B cell (primary cell): ENCODE measurements at regions not wholly inside any gene's neighbourhood (a gene's known extent, or its start where the extent isn't known, plus 50 kb on each side); places are given as distances from the start of the nearest gene placed in this dataset.

ENCODE experiments used
- ATAC-seq: fragments of 200-7000 bp; cut with Tn5 transposase; one replicate; pipeline ENCODE4 v1.10.0; 2021; ENCODE audit warnings: low read depth, mild to moderate bottlenecking, moderate number of reproducible peaks, moderate library complexity
- CTCF ChIA-PET: fragments of 350-600 bp; sonication (Branson Sonifier 250); formaldehyde crosslinking; loops from one replicate; lab custom pipeline; 2021; ENCODE audit warnings: antibody characterized with exemption, inconsistent platforms; lab: Charles Lee
- POLR2A ChIA-PET: fragments of 350-600 bp; sonication (Branson Sonifier 250); formaldehyde crosslinking; loops from one replicate; lab custom pipeline; 2021; ENCODE audit warnings: antibody characterized with exemption; lab: Charles Lee
- DNase-seq: peaks from one replicate; pipeline ENCODE4 v3.0.0; 2013
- H2AFZ ChIP-seq: 2 replicates; pipeline ENCODE4 v1.6.1; 2012; ENCODE audit warnings: mild to moderate bottlenecking, low read depth, low read length; ENCODE audit not compliant: insufficient read depth, poor library complexity, severe bottlenecking
- H3K27ac ChIP-seq, 2 donors: 1 replicate in 1 of 2; 2 replicates in 1 of 2; pipeline ENCODE4 v1.5.1; 2012 to 2013; ENCODE audit warnings: low read length in 2 of 2, mild to moderate bottlenecking in 2 of 2, moderate library complexity in 1 of 2
- H3K27me3 ChIP-seq, 4 experiments: fragments of 200-600 bp in 1 of 4; sonication (generic) in 1 of 4; replicated peaks in 1 of 4; 1 replicate in 2 of 4; 2 replicates in 2 of 4; pipeline versions ENCODE4 v1.6.1 to v1.7.0; 2013 to 2016; ENCODE audit warnings: low read length in 3 of 4, mild to moderate bottlenecking in 2 of 4, mixed read lengths in 1 of 4, moderate library complexity in 1 of 4; ENCODE audit not compliant: insufficient read depth in 4 of 4, control insufficient read depth in 3 of 4; ENCODE audit errors: control extremely low read depth in 1 of 4
- H3K36me3 ChIP-seq, 2 experiments: replicated peaks in 1 of 2; 1 replicate in 1 of 2; 2 replicates in 1 of 2; pipeline versions ENCODE4 v1.6.1 to v1.7.1; 2013; ENCODE audit warnings: low read length in 1 of 2; ENCODE audit not compliant: insufficient read depth in 2 of 2, control insufficient read depth in 1 of 2; ENCODE audit errors: control extremely low read depth in 1 of 2, extremely low read depth in 1 of 2
- H3K4me1 ChIP-seq, 2 donors: fragments of 200-600 bp in 1 of 2; sonication (generic) in 1 of 2; 1 replicate in 1 of 2; 2 replicates in 1 of 2; pipeline versions ENCODE4 v1.5.1 to v1.6.1; 2013 to 2017; ENCODE audit warnings: low read length in 2 of 2; ENCODE audit not compliant: control insufficient read depth in 2 of 2, insufficient read depth in 2 of 2
- H3K4me2 ChIP-seq: replicated peaks from 2 replicates; pipeline ENCODE3; 2012; ENCODE audit warnings: mild to moderate bottlenecking, low read depth, low read length; ENCODE audit not compliant: poor library complexity, severe bottlenecking
- H3K4me3 ChIP-seq, 5 experiments: fragments of 200-600 bp in 1 of 5; sonication (generic) in 1 of 5; 1 replicate in 3 of 5; 2 replicates in 2 of 5; pipeline versions ENCODE4 v1.5.1 to v1.7.0; 2011 to 2016; ENCODE audit warnings: low read length in 4 of 5, mild to moderate bottlenecking in 4 of 5, low read depth in 2 of 5, control low read depth in 1 of 5, moderate library complexity in 1 of 5; ENCODE audit not compliant: insufficient read depth in 1 of 5; ENCODE audit errors: control extremely low read depth in 1 of 5, extremely low read depth in 1 of 5
- H3K79me2 ChIP-seq: fragments of 200-600 bp; sonication (generic); one replicate; pipeline ENCODE4 v1.6.0; 2016; ENCODE audit warnings: low read length; ENCODE audit not compliant: control insufficient read depth, insufficient read depth
- H3K9ac ChIP-seq: fragments of 200-600 bp; sonication (generic); 2 replicates; pipeline ENCODE4 v1.6.1; 2017; ENCODE audit warnings: mild to moderate bottlenecking, low read length, moderate library complexity
- H3K9me3 ChIP-seq, 3 donors: one replicate each; pipeline versions ENCODE4 v1.6.1 to v1.7.1; 2013; ENCODE audit warnings: low read length in 2 of 3; ENCODE audit not compliant: control insufficient read depth in 2 of 3, insufficient read depth in 1 of 3; ENCODE audit errors: control extremely low read depth in 1 of 3
- H4K20me1 ChIP-seq: 2 replicates; pipeline ENCODE4 v1.6.0; 2012; ENCODE audit warnings: mild to moderate bottlenecking, low read length; ENCODE audit not compliant: insufficient read depth, control insufficient read depth, poor library complexity, severe bottlenecking
- H3K27ac Mint-ChIP-seq: one replicate; pipeline ENCODE4 v1.8.0; 2021; ENCODE audit warnings: mixed read lengths
- H3K27me3 Mint-ChIP-seq: one replicate; pipeline ENCODE4 v1.8.0; 2021; ENCODE audit warnings: mixed read lengths
- H3K4me1 Mint-ChIP-seq: one replicate; pipeline ENCODE4 v1.8.0; 2021; ENCODE audit warnings: mixed read lengths
- H3K4me3 Mint-ChIP-seq: one replicate; pipeline ENCODE4 v1.8.0; 2021; ENCODE audit warnings: mixed read lengths
- H3K9me3 Mint-ChIP-seq: one replicate; pipeline ENCODE4 v1.8.0; 2022; ENCODE audit warnings: mixed read lengths; ENCODE audit not compliant: insufficient read depth
- CTCF ChIP-seq: fragments of 200-600 bp; IDR thresholded peaks from one replicate; pipeline ENCODE4 v1.8.0; 2022; ENCODE audit warnings: antibody characterized with exemption, mild to moderate bottlenecking
- EZH2 ChIP-seq: IDR thresholded peaks from 2 replicates; pipeline ENCODE4 v1.6.1; 2012; ENCODE audit warnings: borderline replicate concordance, low read depth, mild to moderate bottlenecking, moderate library complexity, low read length; ENCODE audit not compliant: insufficient read depth, poor library complexity, severe bottlenecking
- WGBS: methylation state at CpG from one replicate; pipeline ENCODE4 v1.1.5; 2013; ENCODE audit warnings: missing lambda C conversion rate; ENCODE audit not compliant: insufficient coverage; 5-methylcytosine and 5-hydroxymethylcytosine counted together
- intact Hi-C: fragments of 100-400 bp; cut with micrococcal nuclease; formaldehyde crosslinking; loops from one replicate; pipeline ENCODE4 v1.10.0; 2022

GRCh38 chr4:183830438-183830985 is 74.6 kb upstream of the STOX2 start:
- Histone ChIP-seq H3K4me1 (no peaks in the 10 kb centered on the region), H4K20me1 (no peaks in the 10 kb centered on the region), H3K27ac (no peak overlapping the region), H3K9ac (no peak overlapping the region), H3K9me3 (no peaks in the 10 kb centered on the region), H3K36me3 (no peaks in the 10 kb centered on the region), H3K27me3 (no peaks in the 10 kb centered on the region), H3K79me2 (no peaks in the 10 kb centered on the region), H3K4me2 (no peak overlapping the region), H3K4me3 (no peak overlapping the region), H2AFZ (no peak overlapping the region)
- Mint-ChIP-seq H3K27me3 (peaks cover 12% of the 10 kb centered on the region), H3K27ac (no peak overlapping the region), H3K4me3 (no peak overlapping the region), H3K9me3 (no peaks in the 10 kb centered on the region), H3K4me1 (peaks cover 4% of the 10 kb centered on the region)
- ChIA-PET POLR2A (no interaction called here), CTCF (interaction anchor here (0.8 kb wide), 1 partner anchor 10 kb away, joined by 4 read pairs; no protein-coding TSS in a partner anchor)
- WGBS: no CpG with 5 or more reads among the region's 2 CpGs
- no peak for ATAC-seq
- TF ChIP-seq CTCF: no peak
- no peak for TF ChIP-seq EZH2
- intact Hi-C loops: no loop called here
- DNase-seq: no peak

GRCh38 chr4:183831026-183831446 is 74.1 kb upstream of the STOX2 start:
- Histone ChIP-seq H3K4me1 (no peaks in the 10 kb centered on the region), H3K36me3 (no peaks in the 10 kb centered on the region), H3K27ac (no peak overlapping the region), H2AFZ (no peak overlapping the region), H3K79me2 (no peaks in the 10 kb centered on the region), H4K20me1 (no peaks in the 10 kb centered on the region), H3K4me3 (no peak overlapping the region), H3K9me3 (no peaks in the 10 kb centered on the region), H3K4me2 (no peak overlapping the region), H3K27me3 (no peaks in the 10 kb centered on the region), H3K9ac (no peak overlapping the region)
- Mint-ChIP-seq H3K4me1 (peaks cover 4% of the 10 kb centered on the region), H3K27ac (no peak overlapping the region), H3K27me3 (peaks cover 15% of the 10 kb centered on the region), H3K4me3 (no peak overlapping the region), H3K9me3 (no peaks in the 10 kb centered on the region)
- no peak for DNase-seq
- WGBS: 55% methylated on average over 7 of the region's 9 CpGs
- no peak for ATAC-seq
- TF ChIP-seq CTCF (no peak), EZH2 (no peak)
- intact Hi-C loops: no loop called here
- CTCF ChIA-PET: interaction anchor here (0.6 kb wide), 1 partner anchor 9 kb away, joined by 3 read pairs; no protein-coding TSS in a partner anchor
- POLR2A ChIA-PET: no interaction called here
